AG09309 (cell line): ENCODE measurements at regions not wholly inside any gene's neighbourhood (a gene's known extent, or its start where the extent isn't known, plus 50 kb on each side); places are given as distances from the start of the nearest gene placed in this dataset.

ENCODE experiments used
- DNase-seq: peaks from one replicate; pipeline ENCODE4 v3.0.0-alpha.2; 2010; ENCODE audit warnings: low read depth
- H3K4me3 ChIP-seq: 2 replicates; pipeline ENCODE4 v1.5.1; 2011; ENCODE audit warnings: mild to moderate bottlenecking, low read depth, low read length, moderate library complexity; ENCODE audit not compliant: control insufficient read depth
- CTCF ChIP-seq: IDR thresholded peaks from 2 replicates; pipeline ENCODE4 v1.5.1; 2011; ENCODE audit warnings: mild to moderate bottlenecking, low read depth, low read length, inconsistent platforms; ENCODE audit not compliant: insufficient read depth, control insufficient read depth; ENCODE audit errors: missing control alignments

DNA sequence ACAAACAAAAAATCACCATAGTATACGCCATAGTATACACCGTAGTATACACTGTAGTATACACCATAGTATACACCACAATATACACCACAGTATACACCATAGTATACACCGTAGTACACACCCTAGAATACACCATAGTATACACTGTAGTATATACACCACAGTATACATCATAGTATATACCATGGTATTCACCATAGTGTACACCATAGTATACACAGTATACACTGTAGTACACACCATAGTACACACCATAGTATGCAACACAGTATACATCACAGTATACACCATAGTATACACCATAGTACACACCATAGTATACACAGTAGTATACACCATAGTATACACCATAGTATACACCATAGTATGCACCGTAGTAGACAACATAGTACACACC, 157.6 kb upstream of the ADARB2 start:
- TF ChIP-seq CTCF: no peak
- H3K4me3 ChIP-seq: no peak overlapping the region
- DNase-seq: no peak

DNA sequence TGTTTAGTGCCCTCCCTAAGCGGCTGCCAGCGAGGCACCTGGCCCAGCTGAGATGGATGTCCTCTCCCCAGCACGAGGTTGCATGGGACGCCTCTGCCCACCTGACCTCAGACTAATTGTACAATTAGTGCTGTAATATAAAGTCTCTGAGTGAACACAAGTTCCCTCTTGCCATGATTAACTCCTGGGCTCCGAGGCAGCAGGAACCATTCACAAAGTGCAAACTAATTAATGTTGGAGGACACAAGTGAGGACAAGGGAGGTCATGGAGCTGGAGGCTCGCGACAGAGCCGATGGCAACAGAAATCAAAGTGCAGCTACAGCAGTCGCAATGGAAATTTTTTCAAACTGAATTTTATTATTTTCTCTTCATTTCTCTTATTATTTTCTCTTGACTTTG, 156.6 kb upstream of the ADARB2 start:
- H3K4me3 ChIP-seq: no peak overlapping the region
- TF ChIP-seq CTCF: no peak

GRCh38 chr10:1886039-1886438, 148.7 kb upstream of the ADARB2 start:
- TF ChIP-seq CTCF: no peak
- no peak for DNase-seq
- no peak overlapping the region for H3K4me3 ChIP-seq

More for the DNA sequence above, 156.6 kb upstream of the ADARB2 start:
- DNase-seq: no peak

- H3K4me3 ChIP-seq: no peak overlapping the region
- no peak for DNase-seq
- TF ChIP-seq CTCF: no peak
Measured at GRCh38 chr10:1882728-1883127, 145.4 kb upstream of the ADARB2 start.

GRCh38 chr10:1882180-1882579, 144.9 kb upstream of the ADARB2 start:
- DNase-seq: no peak
- TF ChIP-seq CTCF: no peak
- H3K4me3 ChIP-seq: no peak overlapping the region

DNA sequence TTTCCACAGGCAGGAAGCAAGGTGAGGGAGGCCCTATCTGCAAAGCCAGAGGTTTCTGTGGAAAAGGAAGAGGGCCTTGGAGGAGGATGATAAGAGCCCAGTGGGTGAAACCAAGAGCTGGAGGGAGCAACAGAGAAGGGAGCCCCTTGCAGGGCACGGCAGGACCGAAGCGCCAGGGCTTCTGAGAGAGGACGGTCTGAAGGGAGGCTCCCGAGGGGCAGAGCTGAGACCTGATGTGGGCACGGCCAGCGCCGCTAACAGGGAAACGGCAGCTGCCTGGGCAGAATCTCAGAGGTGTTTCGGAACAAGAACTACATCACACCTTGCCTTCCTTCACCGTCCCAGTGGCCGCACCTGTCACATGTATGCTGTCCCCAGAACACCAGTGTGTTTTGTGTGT, 144.3 kb upstream of the ADARB2 start:
- H3K4me3 ChIP-seq: no peak overlapping the region
- TF ChIP-seq CTCF: no peak
- DNase-seq: no peak

GRCh38 chr10:1874533-1874932, 137.2 kb upstream of the ADARB2 start:
- DNase-seq: no peak
- no peak overlapping the region for H3K4me3 ChIP-seq
- no peak for TF ChIP-seq CTCF
